ENCODE measurements at regions not wholly inside any gene's neighbourhood (a gene's known extent, or its start where the extent isn't known, plus 50 kb on each side); places are given as distances from the start of the nearest gene placed in this dataset.
A peak's percentile ranks its signal among the peaks of the same experiment; 100 is the strongest.

DNA sequence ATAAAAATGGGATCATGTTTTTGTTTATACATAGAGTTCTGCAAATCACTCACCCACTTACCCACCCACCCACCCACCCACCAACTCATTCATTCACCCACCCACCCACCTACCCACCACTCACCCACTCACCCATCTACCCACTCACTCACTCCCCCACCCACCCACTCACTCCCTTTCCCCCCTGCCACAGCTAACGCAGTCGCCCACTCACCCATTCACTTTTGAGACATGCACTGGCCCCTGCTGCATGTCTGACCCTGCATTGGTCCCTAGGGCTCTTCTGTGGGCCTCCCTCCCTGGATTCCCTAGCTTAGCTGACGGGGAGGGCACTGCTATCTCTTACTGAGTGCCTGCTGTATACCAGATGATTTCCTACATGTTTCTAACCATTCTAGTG, 100.4 kb upstream of the CSF3R start:
- DNase-seq (ENCODE audit: low read depth), result no peak
- no peak overlapping the region for H3K4me3 ChIP-seq (replicated peaks; ENCODE audit: low read depth, low read length)
- TF ChIP-seq, protein P1, sequence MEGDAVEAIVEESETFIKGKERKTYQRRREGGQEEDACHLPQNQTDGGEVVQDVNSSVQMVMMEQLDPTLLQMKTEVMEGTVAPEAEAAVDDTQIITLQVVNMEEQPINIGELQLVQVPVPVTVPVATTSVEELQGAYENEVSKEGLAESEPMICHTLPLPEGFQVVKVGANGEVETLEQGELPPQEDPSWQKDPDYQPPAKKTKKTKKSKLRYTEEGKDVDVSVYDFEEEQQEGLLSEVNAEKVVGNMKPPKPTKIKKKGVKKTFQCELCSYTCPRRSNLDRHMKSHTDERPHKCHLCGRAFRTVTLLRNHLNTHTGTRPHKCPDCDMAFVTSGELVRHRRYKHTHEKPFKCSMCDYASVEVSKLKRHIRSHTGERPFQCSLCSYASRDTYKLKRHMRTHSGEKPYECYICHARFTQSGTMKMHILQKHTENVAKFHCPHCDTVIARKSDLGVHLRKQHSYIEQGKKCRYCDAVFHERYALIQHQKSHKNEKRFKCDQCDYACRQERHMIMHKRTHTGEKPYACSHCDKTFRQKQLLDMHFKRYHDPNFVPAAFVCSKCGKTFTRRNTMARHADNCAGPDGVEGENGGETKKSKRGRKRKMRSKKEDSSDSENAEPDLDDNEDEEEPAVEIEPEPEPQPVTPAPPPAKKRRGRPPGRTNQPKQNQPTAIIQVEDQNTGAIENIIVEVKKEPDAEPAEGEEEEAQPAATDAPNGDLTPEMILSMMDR (IDR thresholded peaks at IDR 0.05; ENCODE audit: low read length, missing control alignments), result no peak

DNA sequence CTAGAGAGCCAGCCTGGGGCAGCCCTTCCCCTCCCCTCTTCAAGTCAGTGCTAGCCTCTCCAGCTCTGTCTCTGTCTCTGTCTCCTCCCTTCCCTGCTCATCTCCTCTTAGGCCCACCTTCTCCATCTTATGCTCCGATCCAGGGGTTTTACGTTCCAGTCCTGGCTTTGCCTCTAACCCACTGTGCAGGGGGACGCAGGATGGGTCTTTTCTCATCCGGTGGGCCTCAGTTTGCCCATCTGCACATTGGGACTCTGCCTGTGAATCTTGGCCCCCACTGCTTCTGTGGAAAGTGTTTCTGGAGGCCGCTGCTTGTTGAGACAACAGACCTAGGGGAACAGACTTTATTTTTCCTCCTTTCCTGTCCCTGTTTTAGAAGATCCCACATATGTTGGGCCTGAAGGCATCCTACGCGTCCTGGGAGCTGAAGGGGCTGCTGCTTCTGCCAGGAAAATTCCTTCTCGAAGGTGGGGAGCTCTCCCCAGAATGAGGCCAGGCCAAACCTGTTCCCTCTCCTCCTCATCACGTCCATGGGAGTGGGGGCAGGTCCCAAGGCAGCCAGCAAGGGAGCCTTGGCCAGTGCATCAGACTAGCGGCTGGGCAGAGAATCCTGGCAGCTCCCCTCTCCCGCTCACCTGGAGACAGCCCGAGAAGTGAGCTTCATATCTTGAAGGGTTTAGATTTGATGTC, 99.5 kb upstream of the CSF3R start:
- no peak overlapping the region for H3K4me3 ChIP-seq (replicated peaks; ENCODE audit: low read depth, low read length)

DNA sequence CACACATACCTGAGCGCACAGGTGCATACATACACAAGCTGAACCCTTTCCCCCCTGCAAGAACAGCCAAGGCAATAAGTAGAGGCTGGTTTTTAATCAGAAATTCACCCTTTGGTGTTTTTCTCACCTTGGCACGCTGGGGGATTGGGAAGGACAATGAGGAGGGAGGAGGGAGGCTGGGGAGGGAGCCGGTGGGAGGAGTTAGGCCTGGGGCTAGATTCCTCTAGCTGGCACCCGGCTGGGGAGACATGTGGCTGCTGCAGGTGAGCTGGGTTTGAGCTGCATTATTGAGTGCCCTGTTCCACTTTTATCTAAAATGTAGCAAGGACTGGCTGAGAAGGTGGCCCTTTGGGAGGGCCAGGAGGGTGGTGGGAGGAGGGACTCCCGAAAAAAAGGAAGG, 97.8 kb upstream of the CSF3R start:
- no peak for DNase-seq (ENCODE audit: low read depth)
- TF ChIP-seq, protein P1 (IDR thresholded peaks at IDR 0.05; ENCODE audit: low read length, missing control alignments), result no peak
- H3K4me3 ChIP-seq (replicated peaks; ENCODE audit: low read depth, low read length), result no peak overlapping the region

More for the DNA sequence above, 99.5 kb upstream of the CSF3R start:
- no peak for DNase-seq (ENCODE audit: low read depth)
- TF ChIP-seq, protein P1 (IDR thresholded peaks at IDR 0.05; ENCODE audit: low read length, missing control alignments), result no peak

DNA sequence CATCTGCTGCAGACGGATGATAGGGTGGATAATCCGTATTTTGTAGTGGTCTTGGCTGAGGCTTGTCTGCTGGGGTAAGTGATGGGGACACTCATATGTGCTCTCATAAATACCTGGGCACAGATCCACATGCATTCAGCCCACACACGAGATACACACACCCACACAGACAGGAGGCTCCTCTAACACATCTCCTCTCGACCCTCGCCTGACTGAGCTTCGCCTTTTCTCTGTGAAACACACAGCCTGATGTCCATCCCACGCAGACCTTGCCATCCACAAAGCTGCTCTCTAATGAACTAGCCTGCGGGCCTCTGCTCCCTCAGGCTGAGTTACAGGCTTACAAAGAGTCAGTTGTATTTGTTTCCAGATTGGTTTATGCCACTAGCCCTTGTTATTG, 96.3 kb upstream of the CSF3R start:
- no peak overlapping the region for H3K4me3 ChIP-seq (replicated peaks; ENCODE audit: low read depth, low read length)
- TF ChIP-seq, protein P1 (IDR thresholded peaks at IDR 0.05; ENCODE audit: low read length, missing control alignments), result no peak
- DNase-seq (ENCODE audit: low read depth), result no peak

DNA sequence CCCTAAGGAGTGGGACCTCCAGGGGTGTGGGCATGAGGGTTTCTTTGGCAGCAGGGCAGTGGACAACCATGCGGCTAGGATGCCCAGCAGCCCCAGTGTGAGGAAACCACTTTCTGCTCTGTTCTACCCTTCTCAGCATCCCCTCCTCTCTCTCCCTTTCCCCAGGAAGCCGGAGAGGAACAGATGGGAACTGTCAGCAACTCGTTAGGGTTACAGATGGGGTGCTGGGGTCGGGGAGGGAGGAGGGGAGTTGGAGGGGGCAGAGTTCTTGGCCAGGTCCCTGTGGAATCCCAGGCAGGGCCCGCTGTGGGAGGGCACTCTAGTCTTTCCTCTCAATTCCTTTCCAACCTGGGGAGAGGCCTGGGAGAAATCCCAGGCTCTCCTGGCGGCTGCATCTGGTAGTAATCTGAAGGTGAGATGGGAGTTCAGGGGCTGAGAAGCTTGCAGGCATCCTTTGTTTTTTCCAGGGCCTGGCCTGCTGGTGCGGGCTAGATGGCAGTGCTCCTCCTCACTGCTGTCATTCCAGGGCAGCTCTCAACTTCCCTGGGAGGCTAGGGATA, 93.9 kb upstream of the CSF3R start:
- DNase-seq (ENCODE audit: low read depth), result no peak
- no peak overlapping the region for H3K4me3 ChIP-seq (replicated peaks; ENCODE audit: low read depth, low read length)
- TF ChIP-seq, protein P1 (IDR thresholded peaks at IDR 0.05; ENCODE audit: low read length, missing control alignments), result no peak

DNA sequence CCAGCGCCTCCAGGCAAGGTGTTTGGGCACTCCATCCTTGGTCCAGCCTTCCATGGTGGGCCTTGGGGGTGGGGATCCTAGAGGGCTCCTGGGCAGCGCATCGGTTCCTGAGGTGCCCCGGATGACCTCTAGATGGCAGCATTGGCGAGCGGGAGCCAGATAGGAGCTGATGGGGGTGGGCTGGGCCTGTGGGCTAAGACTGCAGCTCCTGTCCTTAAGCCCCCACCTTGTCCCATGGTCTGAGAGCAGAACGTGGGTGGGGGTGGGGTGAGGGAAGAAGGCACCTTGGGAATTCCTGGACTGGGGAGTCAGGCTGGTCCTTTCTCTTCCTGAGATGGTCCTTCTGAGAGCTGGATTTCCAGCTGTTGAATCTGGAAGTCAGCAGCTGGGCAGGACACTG, 93.4 kb upstream of the CSF3R start:
- H3K4me3 ChIP-seq (replicated peaks; ENCODE audit: low read depth, low read length), result no peak overlapping the region
- DNase-seq (ENCODE audit: low read depth), result peak; percentile 37
- TF ChIP-seq, protein P1 (IDR thresholded peaks at IDR 0.05; ENCODE audit: low read length, missing control alignments), result peak; percentile 89

DNA sequence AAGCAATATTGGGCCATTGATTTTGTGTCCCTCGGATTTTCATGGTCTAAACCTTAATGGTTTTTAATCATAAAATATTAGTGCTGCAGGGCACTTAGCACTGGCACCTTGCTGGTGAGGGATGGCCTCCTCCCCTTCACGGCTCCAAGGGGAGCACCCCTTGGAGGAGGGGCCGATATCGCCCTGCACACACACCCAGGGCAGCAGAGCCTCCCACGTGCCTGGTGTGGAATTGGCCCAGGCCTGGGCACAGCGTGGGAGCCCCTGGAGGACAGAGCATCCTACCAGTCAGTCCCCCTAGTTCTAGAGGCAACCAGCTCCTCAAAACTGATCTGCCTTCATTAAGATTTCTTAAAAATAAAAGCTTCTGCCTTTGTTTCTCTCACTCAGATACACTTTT, 90.7 kb upstream of the CSF3R start:
- TF ChIP-seq, protein P1 (IDR thresholded peaks at IDR 0.05; ENCODE audit: low read length, missing control alignments), result no peak
- H3K4me3 ChIP-seq (replicated peaks; ENCODE audit: low read depth, low read length), result no peak overlapping the region
- DNase-seq (ENCODE audit: low read depth), result no peak

Measured in fibroblast of pulmonary artery (primary cell).